ENCODE measurements at regions not wholly inside any gene's neighbourhood (a gene's known extent, or its start where the extent isn't known, plus 50 kb on each side); places are given as distances from the start of the nearest gene placed in this dataset.

DNA sequence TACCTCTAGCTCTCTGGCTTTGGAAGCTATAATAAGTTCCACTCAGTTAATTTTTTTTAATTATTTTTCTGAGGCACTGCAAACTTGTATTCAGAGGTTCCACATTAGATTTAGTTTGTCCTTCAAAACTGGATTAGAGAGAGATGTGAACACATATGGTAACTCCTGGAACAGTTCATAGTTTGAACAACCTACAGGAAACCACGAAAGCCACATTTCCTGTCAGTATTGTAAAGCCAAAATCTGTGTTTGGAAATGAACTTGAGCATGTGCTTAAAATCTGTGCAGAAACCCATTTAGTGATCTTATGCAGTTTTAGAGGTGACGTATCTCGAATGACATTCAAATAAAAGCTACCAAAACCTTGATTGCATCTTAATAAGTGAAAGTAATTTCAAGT lies 1952.0 kb downstream of the OLFM4 start:
- TF ChIP-seq FOXA2 (IDR thresholded peaks at IDR 0.05) (no peak), HNF4A (conservative IDR thresholded peaks at IDR 0.05) (no peak), GABPA (IDR thresholded peaks at IDR 0.05 in 1 of 2, conservative IDR thresholded peaks at IDR 0.05 in 1 of 2) (no peak), HNF4G (IDR thresholded peaks at IDR 0.05) (no peak), NR2F2 (IDR thresholded peaks at IDR 0.05) (no peak), SP1 (IDR thresholded peaks at IDR 0.05) (no peak), TAF1 (conservative IDR thresholded peaks at IDR 0.05) (no peak), RXRA (IDR thresholded peaks at IDR 0.05) (no peak), EGR1 (IDR thresholded peaks at IDR 0.05; ENCODE audit: low read depth in 2 of 2) (no peak), JUND (IDR thresholded peaks at IDR 0.05) (no peak)
- TF ChIP-seq, protein P1, sequence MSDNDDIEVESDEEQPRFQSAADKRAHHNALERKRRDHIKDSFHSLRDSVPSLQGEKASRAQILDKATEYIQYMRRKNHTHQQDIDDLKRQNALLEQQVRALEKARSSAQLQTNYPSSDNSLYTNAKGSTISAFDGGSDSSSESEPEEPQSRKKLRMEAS (IDR thresholded peaks at IDR 0.05), result no peak
- no peaks in the 10 kb centered on the region for H3K27me3 ChIP-seq (ENCODE audit: control insufficient read depth in 4 of 4, insufficient read depth in 4 of 4, low read length in 3 of 4)
- 68% methylated on average over 3 of the region's 3 CpGs for WGBS

DNA sequence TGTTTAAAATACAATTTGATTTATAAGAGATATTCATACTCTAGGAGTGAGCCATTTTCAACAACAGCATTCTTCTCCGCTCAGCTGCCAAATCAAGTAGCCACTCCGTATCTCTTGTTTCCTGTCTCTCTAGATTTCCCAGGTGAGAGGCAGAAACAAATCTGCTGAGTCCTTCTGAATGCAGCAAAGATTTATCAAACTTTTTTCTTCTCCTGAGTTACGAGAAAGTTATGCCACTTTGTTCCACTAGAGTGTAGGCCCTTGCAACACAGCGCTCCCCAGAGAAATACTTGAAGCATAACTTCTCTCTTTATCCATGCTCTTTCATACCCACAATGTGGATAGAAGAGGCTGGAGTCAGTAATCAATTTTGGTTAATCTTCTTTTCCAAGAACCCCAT lies 1960.8 kb downstream of the OLFM4 start:
- H3K36me3 ChIP-seq (ENCODE audit: control insufficient read depth in 4 of 4, insufficient read depth in 3 of 4, low read depth in 1 of 4, low read length in 3 of 4), result no peaks in the 10 kb centered on the region
- DNase-seq (ENCODE audit: low spot score), result no peak
- H3K4me3 ChIP-seq (ENCODE audit: low read depth in 1 of 3, low read length in 3 of 3), result no peak overlapping the region
- H3K9ac ChIP-seq (ENCODE audit: low read depth in 1 of 2, low read length in 2 of 2), result no peak overlapping the region
- no peak overlapping the region for H3K27ac ChIP-seq (ENCODE audit: low read depth in 1 of 2, low read length in 2 of 2)
- H3K9me3 ChIP-seq (ENCODE audit: control insufficient read depth in 4 of 4, low read length in 3 of 4), result no peaks in the 10 kb centered on the region
- TF ChIP-seq JUND (IDR thresholded peaks at IDR 0.05) (no peak), ZBTB33 (IDR thresholded peaks at IDR 0.05) (no peak)
- 74% methylated on average over 4 of the region's 4 CpGs for WGBS
- peaks cover 0 to 4% (median 0%) of the 10 kb centered on the region in 4 donors for H3K27me3 ChIP-seq (ENCODE audit: control insufficient read depth in 4 of 4, insufficient read depth in 4 of 4, low read length in 3 of 4)
- no peaks in the 10 kb centered on the region for H3K4me1 ChIP-seq (ENCODE audit: control insufficient read depth in 4 of 4, insufficient read depth in 4 of 4, low read length in 3 of 4)

More for the DNA sequence above, 1952.0 kb downstream of the OLFM4 start:
- H3K9me3 ChIP-seq (ENCODE audit: control insufficient read depth in 4 of 4, low read length in 3 of 4), result no peaks in the 10 kb centered on the region
- no peak overlapping the region for H3K4me3 ChIP-seq (ENCODE audit: low read depth in 1 of 3, low read length in 3 of 3)
- no peaks in the 10 kb centered on the region for H3K4me1 ChIP-seq (ENCODE audit: control insufficient read depth in 4 of 4, insufficient read depth in 4 of 4, low read length in 3 of 4)
- H3K27ac ChIP-seq (ENCODE audit: low read depth in 1 of 2, low read length in 2 of 2), result no peak overlapping the region
- H3K9ac ChIP-seq (ENCODE audit: low read depth in 1 of 2, low read length in 2 of 2), result no peak overlapping the region
- no peak for DNase-seq (ENCODE audit: low spot score)
- H3K36me3 ChIP-seq (ENCODE audit: control insufficient read depth in 4 of 4, insufficient read depth in 3 of 4, low read depth in 1 of 4, low read length in 3 of 4), result no peaks in the 10 kb centered on the region

GRCh38 chr13:54999399-54999907 lies 1970.8 kb downstream of the OLFM4 start:
- no peak for TF ChIP-seq SP1 (IDR thresholded peaks at IDR 0.05)
- TF ChIP-seq FOXA2 (IDR thresholded peaks at IDR 0.05), result no peak
- TF ChIP-seq ATF3 (IDR thresholded peaks at IDR 0.05), result no peak
- TF ChIP-seq, protein P2, sequence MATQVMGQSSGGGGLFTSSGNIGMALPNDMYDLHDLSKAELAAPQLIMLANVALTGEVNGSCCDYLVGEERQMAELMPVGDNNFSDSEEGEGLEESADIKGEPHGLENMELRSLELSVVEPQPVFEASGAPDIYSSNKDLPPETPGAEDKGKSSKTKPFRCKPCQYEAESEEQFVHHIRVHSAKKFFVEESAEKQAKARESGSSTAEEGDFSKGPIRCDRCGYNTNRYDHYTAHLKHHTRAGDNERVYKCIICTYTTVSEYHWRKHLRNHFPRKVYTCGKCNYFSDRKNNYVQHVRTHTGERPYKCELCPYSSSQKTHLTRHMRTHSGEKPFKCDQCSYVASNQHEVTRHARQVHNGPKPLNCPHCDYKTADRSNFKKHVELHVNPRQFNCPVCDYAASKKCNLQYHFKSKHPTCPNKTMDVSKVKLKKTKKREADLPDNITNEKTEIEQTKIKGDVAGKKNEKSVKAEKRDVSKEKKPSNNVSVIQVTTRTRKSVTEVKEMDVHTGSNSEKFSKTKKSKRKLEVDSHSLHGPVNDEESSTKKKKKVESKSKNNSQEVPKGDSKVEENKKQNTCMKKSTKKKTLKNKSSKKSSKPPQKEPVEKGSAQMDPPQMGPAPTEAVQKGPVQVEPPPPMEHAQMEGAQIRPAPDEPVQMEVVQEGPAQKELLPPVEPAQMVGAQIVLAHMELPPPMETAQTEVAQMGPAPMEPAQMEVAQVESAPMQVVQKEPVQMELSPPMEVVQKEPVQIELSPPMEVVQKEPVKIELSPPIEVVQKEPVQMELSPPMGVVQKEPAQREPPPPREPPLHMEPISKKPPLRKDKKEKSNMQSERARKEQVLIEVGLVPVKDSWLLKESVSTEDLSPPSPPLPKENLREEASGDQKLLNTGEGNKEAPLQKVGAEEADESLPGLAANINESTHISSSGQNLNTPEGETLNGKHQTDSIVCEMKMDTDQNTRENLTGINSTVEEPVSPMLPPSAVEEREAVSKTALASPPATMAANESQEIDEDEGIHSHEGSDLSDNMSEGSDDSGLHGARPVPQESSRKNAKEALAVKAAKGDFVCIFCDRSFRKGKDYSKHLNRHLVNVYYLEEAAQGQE (IDR thresholded peaks at IDR 0.05), result no peak
- no peak for TF ChIP-seq HNF4G (IDR thresholded peaks at IDR 0.05)
- no peak for TF ChIP-seq NR2F2 (IDR thresholded peaks at IDR 0.05)
- TF ChIP-seq FOXA1 (IDR thresholded peaks at IDR 0.05), result no peak
- TF ChIP-seq EGR1 (IDR thresholded peaks at IDR 0.05; ENCODE audit: low read depth in 2 of 2), result no peak
- H3K9me3 ChIP-seq (ENCODE audit: control insufficient read depth in 4 of 4, low read length in 3 of 4), result no peaks in the 10 kb centered on the region
- peaks cover 0 to 3% (median 0%) of the 10 kb centered on the region in 4 donors for H3K27me3 ChIP-seq (ENCODE audit: control insufficient read depth in 4 of 4, insufficient read depth in 4 of 4, low read length in 3 of 4)
- H3K27ac ChIP-seq (ENCODE audit: low read depth in 1 of 2, low read length in 2 of 2), result no peak overlapping the region
- no peak for DNase-seq (ENCODE audit: low spot score)
- no peaks in the 10 kb centered on the region for H3K4me1 ChIP-seq (ENCODE audit: control insufficient read depth in 4 of 4, insufficient read depth in 4 of 4, low read length in 3 of 4)
- H3K4me3 ChIP-seq (ENCODE audit: low read depth in 1 of 3, low read length in 3 of 3), result no peak overlapping the region
- no peaks in the 10 kb centered on the region for H3K36me3 ChIP-seq (ENCODE audit: control insufficient read depth in 4 of 4, insufficient read depth in 3 of 4, low read depth in 1 of 4, low read length in 3 of 4)
- H3K9ac ChIP-seq (ENCODE audit: low read depth in 1 of 2, low read length in 2 of 2), result no peak overlapping the region
- 77% methylated on average over 2 of the region's 2 CpGs for WGBS
